ENCODE measurements at regions not wholly inside any gene's neighbourhood (a gene's known extent, or its start where the extent isn't known, plus 50 kb on each side); places are given as distances from the start of the nearest gene placed in this dataset.

DNA sequence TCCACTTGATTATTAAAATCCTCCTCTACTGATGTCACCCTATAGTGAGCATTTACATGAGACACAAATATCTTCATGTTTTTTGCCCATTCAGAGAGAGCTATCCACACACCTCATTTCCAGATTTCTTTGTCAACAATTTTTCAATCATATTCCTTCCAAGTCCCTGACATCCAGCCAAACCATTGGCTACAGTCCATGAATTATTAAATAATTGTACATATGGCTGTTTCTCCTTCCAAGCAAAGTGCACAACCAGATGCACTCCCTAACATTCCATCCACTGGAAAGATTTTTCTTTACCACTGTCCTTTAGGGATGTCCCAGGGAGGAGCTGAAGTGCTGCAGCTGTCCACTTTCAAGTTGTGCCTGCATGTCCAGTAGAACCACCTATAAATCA is 328.0 kb upstream of the MDFIC2 start:
- no peaks in the 10 kb centered on the region for H3K9me3 ChIP-seq
- no peak overlapping the region for H3K27ac ChIP-seq
- no peak overlapping the region for H3K4me3 ChIP-seq
- H3K27me3 ChIP-seq (replicated peaks; ENCODE audit: insufficient read depth) = no peaks in the 10 kb centered on the region
- DNase-seq (ENCODE audit: low spot score) = no peak
- H3K4me1 ChIP-seq (replicated peaks) = no peaks in the 10 kb centered on the region
- H3K36me3 ChIP-seq = no peaks in the 10 kb centered on the region
- intact Hi-C loops (cut with DNase I) = no loop called here
- TF ChIP-seq CTCF (IDR thresholded peaks at IDR 0.05) (no peak), POLR2AphosphoS5 (IDR thresholded peaks at IDR 0.05) (no peak), POLR2A (IDR thresholded peaks at IDR 0.05) (no peak)

- Histone ChIP-seq H3K4me3 (no peak overlapping the region), H3K9me3 (no peaks in the 10 kb centered on the region), H3K36me3 (no peaks in the 10 kb centered on the region), H3K4me1 (replicated peaks) (no peaks in the 10 kb centered on the region), H3K27me3 (replicated peaks; ENCODE audit: insufficient read depth) (no peaks in the 10 kb centered on the region), H3K27ac (no peak overlapping the region)
- no peak for TF ChIP-seq POLR2AphosphoS5 (IDR thresholded peaks at IDR 0.05)
- no peak for TF ChIP-seq POLR2A (IDR thresholded peaks at IDR 0.05)
- no peak for TF ChIP-seq CTCF (IDR thresholded peaks at IDR 0.05)
- intact Hi-C loops (cut with DNase I) = no loop called here
- WGBS = 73% methylated on average over 2 of the region's 2 CpGs
- no peak for DNase-seq (ENCODE audit: low spot score)
Measured at GRCh38 chr3:70635301-70635700, 322.9 kb upstream of the MDFIC2 start.

- intact Hi-C loops (cut with DNase I) = no loop called here
- no peaks in the 10 kb centered on the region for H3K36me3 ChIP-seq
- H3K9me3 ChIP-seq = no peaks in the 10 kb centered on the region
- H3K27ac ChIP-seq = peak overlapping the region in 1 of 2 donors; percentile 46
- peak; percentile 35 for DNase-seq (ENCODE audit: low spot score)
- WGBS = 70% methylated on average over 4 of the region's 4 CpGs
- no peak overlapping the region for H3K4me3 ChIP-seq
- no peaks in the 10 kb centered on the region for H3K4me1 ChIP-seq (replicated peaks)
- no peaks in the 10 kb centered on the region for H3K27me3 ChIP-seq (replicated peaks; ENCODE audit: insufficient read depth)
- TF ChIP-seq POLR2A (IDR thresholded peaks at IDR 0.05) (no peak), POLR2AphosphoS5 (IDR thresholded peaks at IDR 0.05) (peak; percentile 52)
Measured at GRCh38 chr3:70631716-70632307, 319.4 kb upstream of the MDFIC2 start.

DNA sequence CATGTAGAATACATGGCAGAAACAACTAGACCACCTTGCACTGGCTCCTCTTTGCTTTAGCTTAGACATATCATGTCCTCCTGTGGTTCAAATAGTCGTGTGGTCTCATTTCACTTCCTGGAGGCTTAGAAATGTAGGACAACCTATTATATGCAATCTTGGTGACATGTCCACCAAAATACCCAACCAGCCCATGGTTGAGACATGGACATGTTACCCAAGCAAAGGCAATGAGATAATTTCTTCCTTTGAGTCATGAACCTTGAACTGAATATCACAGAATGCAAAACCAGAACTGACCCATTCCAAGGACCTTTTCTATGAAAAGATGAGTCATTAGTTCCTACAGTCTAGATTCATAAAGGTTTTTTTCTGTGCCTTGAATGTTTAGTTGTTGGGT is 309.0 kb upstream of the MDFIC2 start:
- H3K27ac ChIP-seq = no peak overlapping the region
- H3K36me3 ChIP-seq = no peaks in the 10 kb centered on the region
- DNase-seq (ENCODE audit: low spot score) = no peak
- intact Hi-C loops (cut with DNase I) = no loop called here
- no peaks in the 10 kb centered on the region for H3K27me3 ChIP-seq (replicated peaks; ENCODE audit: insufficient read depth)
- no peak for TF ChIP-seq POLR2A (IDR thresholded peaks at IDR 0.05)
- TF ChIP-seq CTCF (IDR thresholded peaks at IDR 0.05) = no peak
- no peak for TF ChIP-seq POLR2AphosphoS5 (IDR thresholded peaks at IDR 0.05)
- no peaks in the 10 kb centered on the region for H3K4me1 ChIP-seq (replicated peaks)
- H3K4me3 ChIP-seq = no peak overlapping the region
- no peaks in the 10 kb centered on the region for H3K9me3 ChIP-seq
- WGBS = 96% methylated on average over 1 of the region's 1 CpG

GRCh38 chr3:70620956-70621355 is 308.5 kb upstream of the MDFIC2 start:
- H3K27ac ChIP-seq = no peak overlapping the region
- TF ChIP-seq POLR2AphosphoS5 (IDR thresholded peaks at IDR 0.05) (no peak), POLR2A (IDR thresholded peaks at IDR 0.05) (no peak), CTCF (IDR thresholded peaks at IDR 0.05) (no peak)
- 81% methylated on average over 2 of the region's 2 CpGs for WGBS
- H3K4me1 ChIP-seq (replicated peaks) = no peaks in the 10 kb centered on the region
- H3K27me3 ChIP-seq (replicated peaks; ENCODE audit: insufficient read depth) = no peaks in the 10 kb centered on the region
- H3K4me3 ChIP-seq = no peak overlapping the region
- H3K36me3 ChIP-seq = no peaks in the 10 kb centered on the region
- no peak for DNase-seq (ENCODE audit: low spot score)
- H3K9me3 ChIP-seq = no peaks in the 10 kb centered on the region
- intact Hi-C loops (cut with DNase I) = no loop called here
